ENCODE measurements at regions not wholly inside any gene's neighbourhood (a gene's known extent, or its start where the extent isn't known, plus 50 kb on each side); places are given as distances from the start of the nearest gene placed in this dataset.

DNA sequence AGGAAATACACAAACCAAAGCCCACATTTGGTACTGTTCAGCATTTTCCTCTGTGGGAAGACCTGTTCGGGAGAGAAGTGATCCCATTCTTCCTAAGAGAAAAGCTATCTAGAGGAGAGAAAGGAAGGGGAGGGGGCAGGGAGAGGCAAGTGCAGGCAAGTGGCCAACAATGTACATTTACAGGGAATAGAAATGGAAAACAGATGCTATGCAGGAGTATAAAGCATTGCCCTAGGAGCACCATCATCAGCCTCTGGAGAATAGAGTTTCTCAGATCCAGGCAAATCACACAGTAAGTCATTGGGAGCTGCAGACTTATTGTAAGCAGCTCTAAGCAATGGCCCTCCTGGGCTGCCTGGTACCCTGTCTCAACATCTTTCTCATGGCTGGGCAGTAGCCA lies 424.4 kb upstream of the AUTS2 start:
- Mint-ChIP-seq H3K27ac (no peak overlapping the region), H3K4me3 (no peak overlapping the region), H3K4me1 (ENCODE audit: unreplicated experiment) (peaks cover 24% of the 10 kb centered on the region), H3K36me3 (no peaks in the 10 kb centered on the region), H3K9me3 (peaks cover 5% of the 10 kb centered on the region), H3K27me3 (peaks cover 14% of the 10 kb centered on the region)
- TF ChIP-seq, protein P1, sequence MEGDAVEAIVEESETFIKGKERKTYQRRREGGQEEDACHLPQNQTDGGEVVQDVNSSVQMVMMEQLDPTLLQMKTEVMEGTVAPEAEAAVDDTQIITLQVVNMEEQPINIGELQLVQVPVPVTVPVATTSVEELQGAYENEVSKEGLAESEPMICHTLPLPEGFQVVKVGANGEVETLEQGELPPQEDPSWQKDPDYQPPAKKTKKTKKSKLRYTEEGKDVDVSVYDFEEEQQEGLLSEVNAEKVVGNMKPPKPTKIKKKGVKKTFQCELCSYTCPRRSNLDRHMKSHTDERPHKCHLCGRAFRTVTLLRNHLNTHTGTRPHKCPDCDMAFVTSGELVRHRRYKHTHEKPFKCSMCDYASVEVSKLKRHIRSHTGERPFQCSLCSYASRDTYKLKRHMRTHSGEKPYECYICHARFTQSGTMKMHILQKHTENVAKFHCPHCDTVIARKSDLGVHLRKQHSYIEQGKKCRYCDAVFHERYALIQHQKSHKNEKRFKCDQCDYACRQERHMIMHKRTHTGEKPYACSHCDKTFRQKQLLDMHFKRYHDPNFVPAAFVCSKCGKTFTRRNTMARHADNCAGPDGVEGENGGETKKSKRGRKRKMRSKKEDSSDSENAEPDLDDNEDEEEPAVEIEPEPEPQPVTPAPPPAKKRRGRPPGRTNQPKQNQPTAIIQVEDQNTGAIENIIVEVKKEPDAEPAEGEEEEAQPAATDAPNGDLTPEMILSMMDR (conservative IDR thresholded peaks at IDR 0.05), result no peak
- no peak for DNase-seq (ENCODE audit: extremely low spot score, unreplicated experiment)

DNA sequence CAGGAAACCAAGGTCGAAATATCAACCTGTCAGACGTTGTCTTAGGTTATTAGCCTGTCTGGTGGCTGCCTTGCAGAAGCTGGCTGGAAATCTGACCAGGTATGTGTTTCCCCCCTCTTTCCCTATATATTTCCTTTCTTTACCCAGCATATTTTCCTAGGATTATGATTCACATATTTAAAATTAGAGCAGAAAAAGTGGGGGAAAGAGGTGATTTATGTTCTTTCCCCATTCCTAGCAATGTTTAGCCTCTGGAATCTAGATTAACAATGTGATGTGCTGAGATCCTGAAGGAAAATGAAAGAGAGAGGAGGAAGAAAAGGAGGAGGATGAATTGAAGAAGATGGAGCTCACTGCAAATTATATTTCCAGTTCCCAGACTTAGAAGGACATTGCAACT lies 421.4 kb upstream of the AUTS2 start:
- DNase-seq (ENCODE audit: extremely low spot score, unreplicated experiment), result no peak
- H3K27ac Mint-ChIP-seq, result no peak overlapping the region
- TF ChIP-seq, protein P1 (conservative IDR thresholded peaks at IDR 0.05), result no peak
- peaks cover 7% of the 10 kb centered on the region for H3K27me3 Mint-ChIP-seq
- no peaks in the 10 kb centered on the region for H3K36me3 Mint-ChIP-seq
- H3K9me3 Mint-ChIP-seq, result peaks cover 5% of the 10 kb centered on the region
- peaks cover 24% of the 10 kb centered on the region for H3K4me1 Mint-ChIP-seq (ENCODE audit: unreplicated experiment)
- H3K4me3 Mint-ChIP-seq, result no peak overlapping the region

- TF ChIP-seq, protein P1 (conservative IDR thresholded peaks at IDR 0.05), result no peak
- peaks cover 6% of the 10 kb centered on the region for H3K27me3 Mint-ChIP-seq
- H3K36me3 Mint-ChIP-seq, result no peaks in the 10 kb centered on the region
- no peak overlapping the region for H3K4me3 Mint-ChIP-seq
- no peak for DNase-seq (ENCODE audit: extremely low spot score, unreplicated experiment)
- peaks cover 5% of the 10 kb centered on the region for H3K9me3 Mint-ChIP-seq
- peaks cover 24% of the 10 kb centered on the region for H3K4me1 Mint-ChIP-seq (ENCODE audit: unreplicated experiment)
- H3K27ac Mint-ChIP-seq, result no peak overlapping the region
Observed at GRCh38 chr7:69177461-69177861, 420.8 kb upstream of the AUTS2 start.

DNA sequence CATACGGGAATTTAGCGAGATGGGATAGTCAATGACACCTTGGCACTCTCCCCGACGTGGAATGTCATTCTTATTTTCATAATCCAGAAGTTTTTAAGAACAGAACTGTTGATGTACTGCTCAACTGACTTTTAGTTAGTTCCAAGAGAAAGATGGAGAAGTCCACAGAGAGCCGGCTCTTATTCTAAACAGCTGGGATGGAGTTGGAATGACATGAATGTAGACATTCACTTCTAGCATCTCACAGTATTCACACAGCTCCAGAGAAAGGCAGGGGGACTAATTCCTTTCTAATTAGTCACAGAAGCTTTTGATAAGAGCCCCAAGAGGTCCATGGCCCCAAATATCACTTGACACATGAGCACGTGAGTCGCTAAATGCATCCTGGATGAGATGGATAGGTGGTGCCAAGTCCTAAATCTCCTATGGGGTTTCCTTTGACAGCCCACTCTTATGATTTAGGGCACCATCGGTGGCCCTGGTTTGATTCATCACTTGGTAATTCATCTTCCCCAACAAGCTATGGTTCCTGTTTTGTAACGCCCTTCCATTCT lies 420.3 kb upstream of the AUTS2 start:
- DNase-seq (ENCODE audit: extremely low spot score, unreplicated experiment), result no peak
- TF ChIP-seq, protein P1 (conservative IDR thresholded peaks at IDR 0.05), result no peak
- Mint-ChIP-seq H3K27me3 (peaks cover 6% of the 10 kb centered on the region), H3K36me3 (no peaks in the 10 kb centered on the region), H3K9me3 (peaks cover 5% of the 10 kb centered on the region), H3K4me3 (no peak overlapping the region), H3K4me1 (ENCODE audit: unreplicated experiment) (peaks cover 18% of the 10 kb centered on the region), H3K27ac (no peak overlapping the region)

DNA sequence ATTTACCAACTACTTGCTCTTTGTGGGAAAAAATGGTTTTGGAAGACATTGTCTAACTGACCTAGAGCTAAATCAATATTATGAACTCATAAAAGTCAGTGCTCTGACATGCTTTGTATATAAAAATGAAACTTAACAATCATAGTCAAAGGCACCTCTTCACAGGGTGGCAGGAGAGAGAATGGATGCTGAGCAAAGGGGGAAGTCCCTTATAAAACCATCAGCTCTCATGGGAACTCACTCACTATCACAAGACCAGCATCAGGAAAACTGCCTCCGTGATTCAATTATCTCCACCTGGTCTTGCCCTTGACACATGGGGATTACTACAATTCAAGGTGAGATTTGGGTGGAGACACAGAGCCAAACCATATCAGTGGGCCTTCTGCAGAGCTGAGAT lies 417.6 kb upstream of the AUTS2 start:
- peaks cover 6% of the 10 kb centered on the region for H3K27me3 Mint-ChIP-seq
- TF ChIP-seq, protein P1 (conservative IDR thresholded peaks at IDR 0.05), result no peak
- DNase-seq (ENCODE audit: extremely low spot score, unreplicated experiment), result no peak
- H3K36me3 Mint-ChIP-seq, result no peaks in the 10 kb centered on the region
- H3K4me1 Mint-ChIP-seq (ENCODE audit: unreplicated experiment), result peaks cover 12% of the 10 kb centered on the region
- H3K27ac Mint-ChIP-seq, result no peak overlapping the region
- no peak overlapping the region for H3K4me3 Mint-ChIP-seq
- no peaks in the 10 kb centered on the region for H3K9me3 Mint-ChIP-seq

Measured in type B pancreatic cell (in vitro differentiated cells).